EL (cell line): ENCODE measurements at regions not wholly inside any gene's neighbourhood (a gene's known extent, or its start where the extent isn't known, plus 50 kb on each side); places are given as distances from the start of the nearest gene placed in this dataset.

Experiments
- DNase-seq: peaks from one replicate; pipeline ENCODE4 v3.0.0-alpha.2; 2016

GRCh38 chr16:85971902-85972638 lies 73.1 kb downstream of the IRF8 start:
- DNase-seq: no peak

- no peak for DNase-seq
These were observed 75.7 kb downstream of the IRF8 start for GRCh38 chr16:85974428-85975375.

- no peak for DNase-seq
These were observed 76.6 kb downstream of the IRF8 start for GRCh38 chr16:85975451-85975981.

GRCh38 chr16:85978291-85978775 lies 79.4 kb downstream of the IRF8 start:
- DNase-seq: no peak

- DNase-seq: no peak
These were observed 80.0 kb downstream of the IRF8 start for GRCh38 chr16:85978976-85979375.

- DNase-seq: no peak
These were observed 80.6 kb downstream of the IRF8 start for GRCh38 chr16:85979605-85980004.

GRCh38 chr16:85980686-85981085 lies 81.7 kb downstream of the IRF8 start:
- no peak for DNase-seq

- DNase-seq: no peak
These were observed 83.0 kb downstream of the IRF8 start for GRCh38 chr16:85981826-85982562.

GRCh38 chr16:85982563-85982939 lies 83.6 kb downstream of the IRF8 start:
- DNase-seq: no peak

- DNase-seq: no peak
These were observed 84.1 kb downstream of the IRF8 start for GRCh38 chr16:85983064-85983463.

- DNase-seq: no peak
These were observed 84.8 kb downstream of the IRF8 start for GRCh38 chr16:85983606-85984230.

- DNase-seq: no peak
These were observed 85.4 kb downstream of the IRF8 start for GRCh38 chr16:85984231-85984880.

- DNase-seq: no peak
These were observed 86.0 kb downstream of the IRF8 start for GRCh38 chr16:85984947-85985451.

- no peak for DNase-seq
These were observed 88.2 kb downstream of the IRF8 start for GRCh38 chr16:85986931-85987749.

GRCh38 chr16:85987750-85988078 lies 88.8 kb downstream of the IRF8 start:
- DNase-seq: no peak

GRCh38 chr16:85988306-85988705 lies 89.3 kb downstream of the IRF8 start:
- no peak for DNase-seq

- DNase-seq: no peak
These were observed 89.9 kb downstream of the IRF8 start for GRCh38 chr16:85988723-85989313.

- DNase-seq: no peak
These were observed 90.4 kb downstream of the IRF8 start for GRCh38 chr16:85989376-85989775.

- no peak for DNase-seq
These were observed 91.1 kb downstream of the IRF8 start for GRCh38 chr16:85989863-85990643.

- no peak for DNase-seq
These were observed 91.9 kb downstream of the IRF8 start for GRCh38 chr16:85990861-85991301.
